GM19397 (cell line): ENCODE measurements at regions not wholly inside any gene's neighbourhood (a gene's known extent, or its start where the extent isn't known, plus 50 kb on each side); places are given as distances from the start of the nearest gene placed in this dataset.

ENCODE experiments used
- ATAC-seq: cut with Tn5 transposase; IDR thresholded peaks from one replicate; pipeline ENCODE4 v1.9.1; 2021; ENCODE audit warnings: mild to moderate bottlenecking, moderate library complexity; ENCODE audit not compliant: unreplicated experiment

DNA sequence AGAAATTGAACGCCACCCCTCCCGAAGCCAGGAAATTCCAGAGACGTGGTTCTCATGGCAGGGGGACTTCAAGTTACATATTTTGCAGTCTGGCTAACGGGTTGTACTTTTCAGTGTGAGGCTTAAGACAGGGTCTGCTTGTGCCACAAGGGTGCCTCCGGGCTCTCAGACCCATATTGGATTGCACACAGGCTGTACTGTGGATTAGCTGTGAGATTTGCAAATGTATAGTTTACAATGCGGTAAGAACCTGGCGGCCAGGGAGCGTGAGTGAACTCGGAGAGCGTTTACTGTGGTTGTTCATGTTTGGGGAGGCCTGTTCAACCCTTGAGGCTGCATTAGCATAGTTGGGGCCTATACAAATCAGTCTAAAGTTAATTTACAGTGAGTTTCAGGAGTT lies 143.9 kb upstream of the SIX2 start:
- ATAC-seq = no peak

DNA sequence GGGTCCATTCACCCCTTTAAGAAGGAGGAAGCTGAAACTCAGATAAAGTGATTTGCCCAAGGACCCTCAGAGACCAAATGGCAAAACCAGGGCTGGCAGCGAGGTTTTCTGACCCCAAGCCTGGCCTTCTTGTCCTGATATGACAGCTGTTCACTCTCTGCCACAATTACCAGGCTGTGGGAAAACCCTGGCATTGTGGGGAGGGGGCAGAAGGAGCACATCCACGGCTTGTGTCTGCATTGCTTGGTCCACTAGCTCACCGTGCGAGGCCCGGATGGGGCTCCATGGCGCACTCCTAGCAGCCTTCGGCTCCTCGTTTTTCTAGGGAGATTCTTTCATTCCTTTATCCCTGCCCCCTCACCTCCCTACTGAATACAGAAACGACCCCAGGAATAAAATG lies 143.4 kb upstream of the SIX2 start:
- ATAC-seq = no peak

DNA sequence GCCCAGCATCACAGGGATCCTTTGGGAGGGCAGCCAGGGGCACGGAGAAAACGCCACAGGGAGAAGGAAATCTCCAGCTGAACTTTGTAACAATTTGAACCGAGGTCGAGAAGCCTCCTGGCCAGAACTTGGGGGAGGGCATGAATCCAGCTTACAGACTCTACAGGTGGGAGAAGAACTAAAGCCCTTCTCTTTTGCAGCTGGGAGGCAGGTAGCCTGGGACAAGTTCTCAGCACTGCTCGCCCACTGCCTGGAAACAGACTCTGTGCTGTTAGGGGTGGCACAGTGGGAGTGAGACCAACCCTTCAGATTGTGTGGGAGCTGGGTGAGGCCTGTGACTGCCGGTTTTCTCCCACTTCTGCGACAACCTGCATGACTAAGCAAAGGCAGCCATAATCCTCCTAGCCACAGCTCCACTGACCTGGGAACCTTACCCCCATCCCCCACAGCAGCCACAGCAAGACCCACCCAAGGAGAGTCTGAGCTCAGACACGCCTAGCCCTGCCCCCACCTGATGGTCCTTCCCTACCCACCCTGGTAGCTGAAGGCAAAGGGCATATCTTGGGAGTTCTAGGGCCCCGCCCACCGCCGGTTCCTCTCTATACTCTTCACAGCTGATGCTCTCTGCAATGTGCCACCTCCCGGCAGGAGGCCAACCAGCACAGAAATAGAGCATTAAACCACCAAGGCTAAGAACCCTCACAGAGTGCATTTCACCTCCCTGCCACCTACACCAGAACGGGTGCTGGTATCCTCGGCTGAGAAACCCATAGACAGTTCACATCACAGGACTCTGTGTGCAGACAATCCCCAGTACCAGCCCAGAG lies 136.0 kb upstream of the SIX2 start:
- no peak for ATAC-seq

DNA sequence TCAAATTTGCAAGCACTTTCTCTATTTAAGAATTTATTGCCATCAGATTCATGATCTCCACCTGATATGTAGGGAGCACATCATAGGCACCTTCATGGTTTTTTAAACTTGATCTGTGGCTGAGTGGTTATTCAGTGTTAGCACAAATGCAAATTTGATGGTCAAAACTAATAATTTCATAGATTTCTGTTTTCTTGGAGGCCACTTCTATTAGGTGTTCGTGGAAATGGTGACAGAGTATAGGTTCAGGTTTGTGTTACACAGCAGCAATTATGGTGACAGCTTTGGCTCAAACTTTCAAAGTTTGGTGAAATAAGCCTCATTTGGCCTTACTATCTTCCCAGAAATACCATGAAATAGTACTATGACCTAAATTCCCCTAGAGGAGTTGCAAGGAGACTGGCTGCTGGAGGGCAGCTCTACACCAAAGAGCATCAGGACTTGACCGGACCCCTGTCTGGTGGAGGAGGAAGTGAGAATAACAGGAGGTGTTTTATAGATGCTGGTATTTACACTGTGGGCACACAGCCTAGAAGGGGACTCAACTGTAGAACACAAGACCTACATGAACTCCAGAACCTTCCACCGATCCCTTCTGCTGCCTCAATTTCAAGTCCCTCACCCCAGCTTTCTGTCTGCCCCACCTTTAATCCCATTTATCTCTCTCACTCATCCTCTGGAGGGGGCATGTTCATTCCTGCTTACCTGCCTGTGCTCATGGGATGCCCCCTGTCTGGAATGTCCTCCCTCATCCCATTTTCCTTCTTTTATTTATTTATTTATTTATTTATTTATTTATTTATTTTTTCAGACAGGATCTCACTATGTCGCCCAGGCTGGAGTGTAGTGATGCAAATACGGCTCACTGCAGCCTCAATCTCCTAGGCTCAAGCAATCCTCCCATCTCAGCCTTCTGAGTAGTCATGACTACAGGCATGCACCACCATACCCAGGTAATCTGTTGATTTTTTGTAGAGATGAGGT lies 132.9 kb upstream of the SIX2 start:
- peak; percentile 60 for ATAC-seq

DNA sequence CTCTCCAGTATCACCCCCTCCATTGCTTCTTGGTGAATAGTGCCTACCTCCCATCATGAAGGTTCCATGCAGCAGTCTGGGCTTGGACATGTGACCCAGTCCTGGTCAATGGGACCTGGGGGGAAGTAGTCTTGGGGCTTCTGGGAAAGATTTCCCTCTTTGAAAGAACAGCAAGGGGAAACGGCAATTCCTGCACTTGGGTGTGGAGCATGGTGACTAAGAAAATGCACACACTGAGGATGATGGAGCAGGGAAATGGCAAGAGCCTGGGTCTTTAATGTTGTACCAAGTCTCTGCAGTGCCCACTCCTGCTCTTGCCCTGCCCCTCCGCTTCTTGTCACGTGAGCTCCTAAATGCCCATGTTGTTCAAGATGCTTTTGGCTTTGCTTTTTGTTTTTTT lies 131.4 kb upstream of the SIX2 start:
- no peak for ATAC-seq

DNA sequence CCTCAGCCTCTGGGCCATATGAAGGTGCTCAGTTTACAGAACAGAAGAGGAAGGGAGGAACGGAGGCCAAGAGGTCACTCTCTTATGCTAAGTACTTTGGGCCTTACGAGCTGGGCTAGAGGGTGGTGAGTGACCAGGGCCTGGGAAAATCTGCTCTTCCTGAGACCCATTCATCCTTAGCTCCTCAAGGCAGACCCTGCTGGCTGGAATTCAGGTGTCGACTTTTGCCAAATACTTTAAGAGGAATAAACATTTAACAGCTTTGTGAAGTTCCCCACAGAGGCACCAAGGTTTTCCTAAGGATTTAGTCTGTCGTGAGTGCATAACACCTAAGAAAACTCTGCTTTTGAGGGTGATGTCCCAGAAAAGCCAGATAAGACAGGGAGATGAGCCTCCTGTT lies 129.7 kb upstream of the SIX2 start:
- no peak for ATAC-seq

DNA sequence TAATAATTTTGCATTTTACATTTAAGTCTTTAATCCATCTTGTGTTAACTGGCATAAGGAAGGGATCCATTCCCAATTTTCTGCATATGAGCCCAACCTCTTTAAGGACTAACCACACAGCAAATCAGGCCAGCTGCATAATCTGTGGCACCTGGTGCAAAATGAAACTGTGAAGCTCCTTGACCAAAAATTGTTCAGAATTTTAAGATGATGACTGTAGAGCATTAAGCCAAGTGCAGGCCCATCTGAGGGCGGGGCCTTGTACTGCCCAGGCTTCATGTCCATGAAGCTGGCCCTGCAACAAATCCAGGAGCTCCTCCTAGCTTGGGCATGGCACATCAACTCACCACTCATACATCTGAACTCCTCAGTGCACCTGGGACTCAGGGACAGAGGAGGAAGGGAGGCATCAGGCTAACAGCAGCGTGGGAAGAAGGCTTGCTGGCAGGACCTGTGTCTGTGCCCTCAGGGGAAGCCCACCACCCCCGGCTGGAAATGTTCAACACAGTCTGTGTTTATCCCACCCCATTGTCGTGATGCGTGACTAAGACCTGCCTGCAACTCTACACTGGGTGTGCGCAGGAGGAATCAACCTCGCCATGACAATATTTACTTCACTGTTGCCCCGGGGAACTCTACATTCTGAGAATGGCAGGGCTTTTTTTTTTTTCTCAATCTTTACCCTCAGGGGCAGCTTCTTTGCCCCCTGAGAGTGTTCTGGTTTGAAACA lies 128.9 kb upstream of the SIX2 start:
- ATAC-seq = no peak

DNA sequence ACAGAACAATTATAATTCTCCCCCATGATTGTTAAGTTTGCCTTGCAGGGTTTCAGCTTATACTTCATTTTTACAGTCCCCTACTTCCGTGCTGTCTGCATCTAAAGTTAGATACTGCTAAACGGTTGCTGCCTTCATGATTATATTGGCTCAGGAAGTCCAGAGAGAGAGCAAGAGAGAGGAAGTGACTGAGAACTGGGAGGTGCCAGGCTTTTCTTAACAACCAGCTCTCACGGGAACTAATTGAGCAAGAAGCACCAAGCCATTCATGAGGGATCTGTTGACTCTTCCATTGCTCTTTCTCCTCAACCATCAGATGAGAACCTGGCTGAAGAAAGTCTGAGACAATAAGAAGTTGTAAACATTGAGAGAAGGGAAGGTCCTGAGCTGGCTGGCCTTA lies 125.5 kb upstream of the SIX2 start:
- no peak for ATAC-seq

DNA sequence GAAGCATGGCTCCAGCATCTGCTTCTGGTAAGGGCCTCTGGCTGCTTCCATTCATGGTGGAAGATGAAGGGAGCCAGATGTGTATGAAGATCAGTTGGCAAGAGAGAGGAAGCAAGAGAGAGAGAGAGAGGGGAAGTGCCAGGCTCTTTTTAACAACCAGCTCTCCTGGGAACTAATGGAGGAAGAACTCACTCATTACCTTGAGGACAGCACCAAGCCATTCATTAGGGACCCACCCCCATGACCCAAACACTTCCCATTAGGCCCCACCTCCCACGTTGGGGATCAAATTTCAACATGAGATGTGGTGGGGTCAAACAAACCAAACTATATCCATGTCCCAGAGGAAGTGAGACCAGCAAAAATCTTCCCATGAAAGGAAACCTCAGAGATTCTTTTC lies 124.8 kb upstream of the SIX2 start:
- ATAC-seq = no peak

DNA sequence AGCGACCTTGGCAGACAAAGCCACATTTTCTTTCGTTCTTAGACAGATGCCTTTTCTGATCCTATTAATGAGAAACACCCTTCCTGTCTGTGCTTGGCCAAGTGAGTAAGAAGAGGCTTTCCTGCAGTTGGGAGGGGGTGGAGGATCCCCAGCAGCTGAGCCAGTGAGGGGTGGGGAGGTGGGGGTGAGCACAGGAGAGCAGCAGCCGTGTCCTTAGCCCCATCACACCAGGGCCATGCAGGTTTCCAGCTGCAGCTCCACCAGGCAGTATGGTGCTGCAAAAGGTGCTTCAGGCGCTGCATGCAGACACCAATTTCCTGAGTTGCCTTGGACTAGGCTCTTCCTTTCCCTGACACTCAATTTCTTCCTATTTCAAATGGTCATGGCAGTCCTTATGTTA lies 123.3 kb upstream of the SIX2 start:
- peak; percentile 60 for ATAC-seq

DNA sequence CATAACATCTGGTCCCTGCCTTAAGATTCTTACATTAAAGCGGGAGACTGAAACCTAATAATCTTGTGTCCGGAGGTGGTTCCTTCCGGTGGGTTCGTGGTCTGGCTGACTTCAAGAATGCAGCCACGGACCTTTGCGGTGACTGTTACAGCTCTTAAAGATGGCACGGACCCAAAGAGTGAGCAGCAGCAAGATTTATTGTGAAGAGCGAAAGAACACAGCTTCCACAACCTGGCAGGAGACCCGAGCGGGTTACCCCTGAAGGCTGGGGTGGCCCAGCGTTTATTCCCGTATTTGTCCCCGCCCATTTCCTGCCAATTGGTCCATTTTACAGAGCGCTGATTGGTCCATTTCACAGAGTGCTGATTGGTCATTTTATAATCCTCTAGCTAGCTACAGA lies 122.3 kb upstream of the SIX2 start:
- no peak for ATAC-seq

DNA sequence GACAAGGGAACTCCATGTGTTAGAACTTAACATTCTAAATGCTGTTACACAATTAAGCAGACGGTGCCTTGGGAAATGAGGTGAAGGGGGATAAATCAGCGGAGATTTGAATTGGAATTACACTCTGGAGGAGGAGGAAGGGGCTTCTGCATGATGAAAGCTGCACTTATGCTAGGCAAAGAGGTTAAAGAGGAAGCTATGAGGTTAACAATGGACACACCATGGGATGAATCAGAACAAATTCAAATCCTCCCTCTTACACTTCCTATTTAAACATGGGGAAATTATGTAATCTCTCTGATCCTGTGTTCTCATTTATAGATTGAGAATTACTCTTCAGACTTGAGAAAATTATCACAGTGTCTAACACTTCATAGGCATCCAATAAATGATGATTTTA lies 121.5 kb upstream of the SIX2 start:
- no peak for ATAC-seq

DNA sequence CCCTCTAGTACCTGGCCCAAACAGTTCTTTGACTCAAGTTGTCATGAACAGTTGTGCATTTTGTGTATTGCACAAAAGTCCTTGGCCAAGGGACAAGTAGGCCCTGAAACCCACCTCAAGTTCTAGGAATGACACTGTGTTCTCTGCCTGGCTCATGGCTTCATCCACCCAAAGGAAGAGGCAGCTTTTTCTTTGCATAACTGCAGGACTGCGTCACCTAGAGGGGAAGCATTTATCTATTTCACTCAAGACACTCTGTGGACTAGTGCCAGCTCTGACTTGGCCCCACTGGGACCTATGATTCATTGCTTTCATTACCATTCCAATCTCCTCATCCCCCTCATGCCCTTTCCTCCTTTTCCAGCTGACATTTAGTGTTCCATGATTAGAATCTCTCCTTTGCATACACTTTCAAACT lies 119.3 kb upstream of the SIX2 start:
- ATAC-seq = no peak

DNA sequence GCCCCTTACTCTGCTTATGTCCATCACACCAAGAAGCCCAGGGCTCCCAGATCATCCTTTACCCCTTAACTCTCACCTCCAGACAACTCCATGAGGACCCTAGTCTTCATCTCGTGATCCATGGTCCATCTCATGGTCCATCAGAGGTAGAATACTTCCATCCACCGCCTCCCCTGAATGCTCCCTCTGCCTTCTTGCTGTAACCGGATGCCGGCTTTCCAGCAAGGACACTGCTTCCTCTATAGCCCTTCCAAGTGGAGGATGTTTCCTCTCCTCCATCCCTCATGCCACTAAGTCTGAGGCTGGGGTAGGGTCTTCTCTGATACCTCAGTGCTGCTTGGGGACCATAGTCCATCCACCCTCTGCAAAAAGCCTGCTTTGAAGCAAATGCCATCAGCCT lies 118.6 kb upstream of the SIX2 start:
- ATAC-seq = no peak

DNA sequence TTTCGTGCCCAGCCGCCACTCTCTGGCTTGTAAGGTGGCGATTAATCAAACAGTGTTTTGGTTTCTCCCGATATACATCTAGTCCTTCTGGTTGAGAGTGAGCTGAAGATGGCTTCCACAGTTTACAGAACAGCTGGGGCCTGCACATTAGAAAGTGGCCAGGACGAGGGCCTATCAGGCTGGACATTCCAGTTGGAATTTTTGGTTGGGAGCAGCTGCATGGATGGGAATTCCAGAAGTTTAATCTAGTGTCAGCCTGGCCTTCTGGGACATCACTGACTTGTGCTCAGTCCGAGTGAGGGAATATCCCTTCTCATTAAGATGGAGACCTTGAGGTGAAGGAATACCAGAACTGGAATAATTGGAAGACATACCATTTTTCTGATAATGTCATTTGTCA lies 118.1 kb upstream of the SIX2 start:
- no peak for ATAC-seq

DNA sequence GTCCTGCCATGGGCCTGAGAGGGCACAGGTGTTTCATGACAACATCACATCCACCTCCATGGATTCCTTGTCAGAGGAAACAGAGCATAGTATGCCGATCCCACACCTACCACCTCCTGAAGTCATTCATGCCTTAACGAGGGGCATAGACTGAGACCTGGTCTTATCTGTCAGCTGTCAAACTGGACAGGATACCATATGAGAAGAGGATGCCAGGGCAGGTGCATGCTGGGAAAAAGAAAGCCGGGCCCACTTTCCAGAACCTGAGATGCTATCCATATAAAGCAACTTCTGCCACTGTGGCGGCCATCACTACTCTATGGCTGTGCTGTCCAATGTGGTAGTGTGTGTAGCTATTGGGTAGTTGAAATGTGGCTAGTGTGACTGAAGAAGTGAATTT lies 116.0 kb upstream of the SIX2 start:
- ATAC-seq = no peak

DNA sequence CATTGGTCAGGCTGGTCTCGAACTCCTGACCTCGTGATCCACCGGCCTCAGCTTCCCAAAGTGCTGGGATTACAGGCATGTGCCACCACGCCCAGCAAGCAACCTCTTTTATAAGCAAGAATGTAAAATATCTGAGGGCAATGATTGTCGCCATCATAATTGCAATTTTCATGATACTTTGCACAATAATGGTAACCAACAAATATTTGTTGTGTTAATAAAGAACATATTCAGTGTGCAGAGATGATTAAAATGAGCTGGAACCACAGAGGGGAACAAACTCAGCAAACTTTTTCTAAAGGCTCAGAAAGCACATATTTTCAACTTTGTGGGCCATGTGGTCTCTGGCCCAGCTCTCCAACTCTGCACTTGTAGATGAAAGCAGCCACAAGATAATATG lies 115.2 kb upstream of the SIX2 start:
- ATAC-seq = no peak

DNA sequence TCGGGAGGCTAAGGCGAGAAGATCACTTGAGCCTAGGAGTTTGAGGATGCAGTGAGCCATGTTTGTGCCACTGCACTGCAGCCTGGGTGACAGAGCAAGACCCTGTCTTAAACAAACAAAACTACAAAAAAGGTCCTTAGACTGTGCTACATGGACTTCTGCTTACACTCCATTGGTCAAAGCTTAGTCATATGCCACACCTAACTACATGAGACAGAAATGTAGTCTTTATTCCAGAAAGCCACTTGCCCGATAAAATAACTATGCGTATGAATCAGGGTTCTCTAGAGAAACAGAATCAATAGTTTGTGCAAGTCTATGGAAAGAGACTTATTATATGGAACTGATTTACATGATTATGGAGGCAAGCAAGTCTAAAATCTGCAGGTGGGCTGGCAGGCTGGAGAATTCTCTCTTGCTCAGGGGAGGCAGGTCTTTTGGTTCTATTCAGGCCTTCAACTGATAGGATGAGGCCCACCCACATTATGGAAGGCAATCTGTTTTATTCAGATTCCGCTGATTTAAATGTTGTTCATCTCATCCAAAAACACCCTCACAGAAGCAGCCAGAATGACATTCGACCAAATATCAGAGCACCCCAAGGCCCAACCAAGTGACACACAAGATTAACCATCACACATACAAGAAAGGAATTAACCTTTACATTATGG lies 114.4 kb upstream of the SIX2 start:
- ATAC-seq = no peak

DNA sequence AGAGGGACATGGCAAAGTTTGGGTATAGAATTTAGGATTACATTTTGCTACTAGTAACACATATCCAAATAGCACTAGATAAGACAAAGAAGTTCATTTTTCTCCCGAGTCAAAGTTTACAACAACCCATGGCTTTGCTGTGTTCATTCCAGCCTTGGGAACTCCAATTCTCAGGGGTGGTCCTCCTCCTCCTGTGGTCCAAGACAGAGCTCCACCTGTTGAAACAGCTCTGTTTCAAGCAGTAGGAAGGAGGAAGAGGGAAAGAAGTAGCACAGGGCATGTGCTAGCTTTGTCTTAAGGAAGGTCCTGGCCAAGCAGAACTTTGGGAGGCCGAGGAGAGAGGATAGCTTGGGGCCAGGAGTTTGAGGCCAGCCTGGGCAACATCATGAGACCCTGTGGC lies 113.8 kb upstream of the SIX2 start:
- ATAC-seq = no peak

DNA sequence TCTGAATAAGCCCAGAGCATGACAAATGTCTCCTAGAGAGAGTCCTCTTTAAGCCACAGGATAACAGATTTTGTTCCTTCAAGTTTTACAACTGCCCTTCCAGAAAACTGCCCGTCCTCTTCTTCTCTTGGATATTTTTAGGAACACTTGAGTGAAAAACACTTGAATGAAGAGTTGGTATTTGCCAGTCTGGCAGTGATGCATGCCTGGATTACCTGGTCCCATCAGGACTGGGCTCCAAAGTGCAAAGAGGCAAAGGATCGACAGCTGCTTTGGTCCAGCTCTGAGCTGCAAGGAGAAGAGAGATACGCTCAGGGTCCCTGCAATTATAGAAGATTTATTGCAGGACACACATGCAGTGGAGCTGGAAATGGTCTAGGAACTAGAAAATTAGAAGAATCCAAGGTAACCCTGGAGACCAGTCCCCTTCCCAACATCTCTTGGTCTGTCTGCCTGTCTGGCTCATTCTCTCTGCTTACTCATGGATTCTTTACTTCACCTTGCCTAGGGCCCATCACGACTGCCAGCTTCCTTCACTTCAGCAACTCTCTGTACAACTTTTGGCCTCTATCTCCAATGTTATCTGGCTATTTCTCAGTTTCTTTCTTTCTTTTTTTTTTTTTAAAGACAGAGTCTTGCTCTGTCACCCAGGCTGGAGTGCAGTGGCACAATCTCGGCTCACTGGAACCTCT lies 112.1 kb upstream of the SIX2 start:
- no peak for ATAC-seq
